ENCODE measurements at regions not wholly inside any gene's neighbourhood (a gene's known extent, or its start where the extent isn't known, plus 50 kb on each side); places are given as distances from the start of the nearest gene placed in this dataset.
"Not testable (repeated sequence)": the region's sequence is repeated elsewhere in the genome, so short reads cannot be mapped to it uniquely, and the experiment has no call there.

DNA sequence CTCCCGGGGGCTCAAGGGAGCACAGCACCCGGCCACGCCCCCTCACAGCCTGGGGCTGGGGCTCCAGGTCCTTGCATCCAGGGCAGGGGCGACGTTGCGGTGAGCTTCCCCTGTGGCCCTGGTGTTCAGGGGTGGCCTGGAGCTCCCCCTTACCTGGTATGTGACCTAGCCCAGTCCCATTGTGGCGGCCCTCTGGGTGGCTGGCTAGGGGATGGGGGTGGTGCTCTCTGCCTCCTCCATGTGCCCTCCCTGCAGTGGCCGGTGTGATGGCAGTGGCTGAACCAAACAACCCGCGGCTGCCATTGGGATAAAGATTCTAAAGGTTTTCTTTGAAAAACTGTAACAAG, 288.3 kb downstream of the RDH14 start:
- in situ Hi-C loops (cut with HindIII; ENCODE audit: low sequenced_read_pairs): no loop called here

DNA sequence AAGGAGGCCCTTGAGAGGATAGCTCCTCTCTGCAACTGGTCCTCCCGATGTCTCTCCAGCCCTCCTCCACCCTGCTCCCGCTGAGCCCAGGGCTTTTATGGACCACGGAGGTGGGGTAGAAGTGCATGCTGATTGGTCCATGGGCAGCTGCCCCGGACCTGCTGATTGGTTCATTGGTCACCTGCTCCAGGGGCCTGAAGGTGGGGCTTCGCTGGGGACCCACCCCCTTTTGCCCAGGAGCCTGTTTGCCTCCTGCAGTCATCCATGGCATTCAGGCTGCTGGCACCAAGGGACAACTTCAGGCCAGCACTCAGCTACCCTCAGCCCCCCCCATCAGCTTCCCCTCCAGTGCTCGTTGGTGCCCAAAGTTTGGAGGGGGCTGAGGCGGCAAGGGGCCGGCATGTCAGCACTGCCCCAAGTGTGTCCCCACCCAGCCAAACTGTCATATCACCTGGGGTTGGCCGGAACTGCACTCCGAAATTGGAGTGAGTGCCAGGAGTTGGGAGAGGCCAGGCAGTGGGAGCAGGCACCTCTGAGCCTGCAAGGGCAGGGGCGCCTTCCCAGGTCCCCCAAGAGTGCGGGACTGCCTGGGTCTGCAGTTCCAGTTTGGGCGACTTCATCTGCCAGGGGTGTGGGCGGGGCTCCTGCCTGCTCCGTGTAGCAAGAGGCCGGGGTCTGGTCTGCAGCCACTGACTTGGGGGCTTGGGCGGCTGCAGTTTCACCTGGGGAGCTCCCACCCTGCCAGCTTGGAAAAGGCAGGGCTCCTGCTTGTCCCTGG, 288.9 kb downstream of the RDH14 start:
- in situ Hi-C loops (cut with HindIII; ENCODE audit: low sequenced_read_pairs): no loop called here

DNA sequence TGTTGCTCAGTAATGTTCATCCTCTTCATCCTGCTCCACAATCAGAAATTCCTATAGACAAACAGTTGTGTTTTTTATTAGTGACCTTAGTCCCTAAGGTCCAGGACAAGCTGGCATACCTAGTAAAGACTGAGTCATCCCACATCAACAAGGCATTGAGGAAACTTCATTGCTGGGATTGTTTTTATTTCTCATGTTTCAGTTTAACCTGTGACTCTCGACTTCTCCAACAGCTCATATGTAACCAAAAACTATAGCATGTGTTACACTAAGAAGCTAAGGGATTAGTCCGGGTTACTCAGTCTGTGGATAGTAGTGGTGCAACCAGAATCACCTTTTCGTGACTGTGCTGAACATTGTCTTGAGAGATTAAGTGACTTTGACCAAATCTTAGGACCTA, 292.1 kb downstream of the RDH14 start:
- in situ Hi-C loops (cut with HindIII; ENCODE audit: low sequenced_read_pairs): no loop called here

DNA sequence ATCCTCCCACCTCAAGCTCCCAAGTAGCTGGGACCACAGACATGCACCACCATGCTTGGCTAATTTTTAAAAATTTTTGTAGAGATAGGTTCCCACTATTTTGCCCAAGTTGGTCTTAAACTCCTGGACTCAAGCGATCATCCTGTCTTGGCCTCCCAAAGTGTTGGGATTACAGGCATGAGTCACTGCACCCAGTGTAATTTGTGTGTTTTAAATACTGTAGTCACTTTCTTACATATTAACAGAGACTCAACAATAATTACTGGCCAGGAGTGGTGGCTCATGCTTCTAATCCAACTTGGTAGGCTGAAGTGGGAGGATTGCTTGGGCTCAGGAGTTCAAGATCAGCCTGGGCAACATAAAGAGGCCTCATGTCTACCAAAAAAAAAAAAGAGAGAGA, 293.0 kb downstream of the RDH14 start:
- in situ Hi-C loops (cut with HindIII; ENCODE audit: low sequenced_read_pairs): no loop called here

DNA sequence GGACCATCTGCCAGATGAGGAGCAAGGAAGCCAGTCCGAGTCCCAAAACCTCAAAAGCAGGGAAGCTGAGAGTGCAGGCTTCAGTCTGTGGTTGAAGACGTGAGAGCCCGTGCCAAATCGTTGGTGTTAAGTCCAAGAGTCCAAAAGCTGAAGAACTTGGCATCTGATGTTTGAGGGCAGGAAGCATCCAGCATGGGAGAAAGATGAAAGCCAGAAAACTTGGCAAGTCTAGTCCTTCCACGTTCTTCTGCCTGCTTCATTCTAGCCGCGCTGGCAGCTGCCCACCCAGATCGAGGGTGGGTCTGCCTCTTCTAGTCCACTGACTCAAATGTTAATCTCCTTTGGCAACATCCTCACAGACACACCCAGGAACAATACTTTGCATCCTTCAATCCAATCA, 293.8 kb downstream of the RDH14 start:
- in situ Hi-C loops (cut with HindIII; ENCODE audit: low sequenced_read_pairs): not testable (repeated sequence)

DNA sequence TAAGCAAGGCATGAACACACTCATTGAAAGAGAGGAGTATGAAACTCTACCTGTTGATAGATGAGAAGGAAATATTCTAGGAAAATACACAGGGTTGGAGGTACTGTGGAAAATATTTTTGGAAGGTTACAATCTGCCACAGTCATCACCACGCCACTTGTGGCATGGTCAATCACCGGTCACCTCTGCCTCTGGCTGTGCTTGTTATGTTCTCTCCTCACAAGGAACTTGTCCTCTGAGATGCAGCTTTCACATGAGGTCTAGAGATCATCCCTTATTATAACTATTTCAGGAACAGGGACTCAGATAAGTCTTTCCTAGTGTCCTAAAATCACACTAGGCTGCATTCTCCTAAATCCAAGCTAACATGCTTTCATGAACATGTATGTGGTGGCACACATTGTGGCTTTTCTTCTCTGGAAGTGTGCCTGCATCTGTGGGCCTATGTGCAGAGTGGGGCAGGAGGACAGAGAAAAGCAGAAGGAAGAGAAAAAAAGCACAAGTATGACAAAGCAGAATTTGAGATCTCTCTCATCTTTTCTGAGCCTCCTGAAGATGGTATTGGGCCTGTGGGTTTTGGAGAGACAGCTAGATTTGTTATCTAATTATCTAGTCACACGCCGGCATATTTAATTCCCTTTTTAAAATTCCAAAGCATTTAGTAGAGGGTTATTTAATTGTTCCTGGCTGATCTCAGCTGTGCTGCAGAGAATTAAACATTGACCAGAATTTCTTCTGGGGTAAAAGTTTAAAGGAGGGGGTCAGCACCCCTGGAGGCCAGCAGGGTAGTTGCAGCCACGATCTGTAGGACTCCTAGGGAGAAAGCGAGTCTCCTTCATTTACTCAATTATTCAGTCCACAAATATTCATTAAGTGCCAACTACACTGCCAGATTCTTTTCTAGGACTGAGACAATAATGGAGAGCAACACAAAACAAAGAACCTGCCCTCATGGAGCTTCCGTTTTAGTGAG, 294.6 kb downstream of the RDH14 start:
- in situ Hi-C loops (cut with HindIII; ENCODE audit: low sequenced_read_pairs): no loop called here

DNA sequence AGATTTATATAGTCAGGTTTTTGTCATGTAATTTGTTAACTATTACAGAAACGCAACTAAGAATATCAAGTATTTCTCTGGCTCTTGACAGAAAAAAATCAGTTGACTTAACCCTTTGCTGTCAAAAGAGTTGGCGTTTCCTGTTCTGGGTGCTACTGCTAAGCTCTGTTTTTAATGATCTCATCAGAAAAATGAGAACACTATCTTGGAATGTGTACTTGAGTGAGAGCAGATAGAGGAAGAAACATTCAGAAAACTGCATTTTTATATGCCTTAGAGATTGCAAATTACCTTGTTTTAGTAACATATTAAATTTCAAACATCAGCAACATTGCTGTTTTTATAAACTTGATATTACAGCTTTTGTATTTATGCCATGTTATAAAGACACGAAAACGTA, 297.9 kb downstream of the RDH14 start:
- in situ Hi-C loops (cut with HindIII; ENCODE audit: low sequenced_read_pairs): no loop called here

DNA sequence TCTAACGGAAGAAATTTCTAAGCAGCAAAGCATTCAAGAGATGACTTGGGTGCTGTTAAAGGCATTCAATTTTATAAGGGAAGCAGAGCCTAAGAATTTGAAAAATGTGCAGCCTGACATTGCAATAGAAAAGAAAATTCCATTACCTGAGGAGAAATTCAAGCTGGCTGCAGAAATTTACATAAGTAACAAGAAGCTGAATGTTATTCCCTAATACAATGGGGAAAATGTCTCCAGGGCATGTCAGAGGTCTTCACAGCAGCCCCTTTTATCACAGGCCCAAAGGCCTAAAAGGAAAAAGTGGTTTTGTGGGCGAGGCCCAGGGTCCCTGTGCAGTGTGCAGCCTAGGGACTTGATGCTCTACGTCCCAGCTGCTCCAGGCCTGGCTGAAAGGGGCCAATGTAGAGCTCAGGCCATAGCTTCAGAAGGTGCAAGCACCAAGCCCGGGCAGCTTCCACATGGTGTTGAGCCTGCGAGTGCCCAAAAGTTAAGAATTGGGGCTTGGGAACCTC, 306.7 kb downstream of the RDH14 start:
- in situ Hi-C loops (cut with HindIII; ENCODE audit: low sequenced_read_pairs): no loop called here

DNA sequence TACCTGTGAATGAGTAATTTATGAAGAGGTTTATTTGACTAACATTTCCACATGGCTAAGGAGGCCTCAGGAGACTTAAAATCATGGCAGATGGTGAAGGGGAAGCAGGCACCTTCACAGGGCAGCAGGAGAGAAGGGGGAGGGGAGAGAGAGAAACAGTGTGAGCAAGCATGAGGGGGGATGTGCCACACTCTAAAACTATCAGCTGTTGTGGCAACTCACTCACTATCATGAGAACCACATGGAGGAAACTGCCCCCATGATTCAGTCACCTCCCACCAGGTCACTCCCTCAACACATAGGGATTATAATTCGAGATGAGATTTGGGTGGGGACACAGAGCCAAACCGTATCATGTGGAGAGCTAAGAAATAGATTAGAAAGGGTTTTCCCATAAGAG, 309.0 kb downstream of the RDH14 start:
- in situ Hi-C loops (cut with HindIII; ENCODE audit: low sequenced_read_pairs): no loop called here

DNA sequence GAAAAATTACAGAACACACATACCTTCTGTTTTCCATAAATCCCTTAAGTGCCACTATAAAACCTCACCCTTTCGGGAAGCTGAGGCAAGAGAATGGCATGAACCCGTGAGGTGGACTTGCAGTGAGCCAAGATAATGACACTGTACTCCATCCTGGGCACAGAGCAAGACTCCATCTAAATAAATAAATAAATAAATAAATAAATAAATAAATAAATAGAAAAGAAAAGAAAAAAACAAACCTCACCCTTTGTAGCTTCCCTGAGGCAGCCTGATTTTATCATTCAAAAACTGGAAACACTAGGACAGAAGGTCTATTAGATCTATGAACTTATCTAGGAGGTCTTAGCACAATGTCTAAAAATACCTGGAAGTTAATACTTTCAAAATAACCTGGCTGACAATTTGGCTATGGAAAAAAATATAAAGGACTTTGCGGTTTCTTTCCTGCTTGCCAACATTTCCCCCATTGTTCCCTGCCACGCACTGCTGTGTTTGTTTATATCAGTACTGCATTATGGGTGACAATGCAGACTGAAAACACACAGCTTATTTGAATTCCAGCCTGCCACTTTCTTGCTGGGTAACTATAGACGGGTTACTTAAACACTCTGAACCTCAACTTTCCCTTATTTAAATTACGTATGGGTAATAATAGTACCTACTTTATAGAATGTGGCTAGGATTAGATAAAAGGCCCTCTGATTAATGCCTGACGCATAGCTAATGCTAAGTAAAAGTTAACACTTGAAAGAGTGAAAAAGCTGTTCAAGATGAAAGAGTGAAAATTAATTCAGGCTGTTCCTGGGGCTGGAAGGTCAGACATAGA, 313.0 kb downstream of the RDH14 start:
- in situ Hi-C loops (cut with HindIII; ENCODE audit: low sequenced_read_pairs): no loop called here

DNA sequence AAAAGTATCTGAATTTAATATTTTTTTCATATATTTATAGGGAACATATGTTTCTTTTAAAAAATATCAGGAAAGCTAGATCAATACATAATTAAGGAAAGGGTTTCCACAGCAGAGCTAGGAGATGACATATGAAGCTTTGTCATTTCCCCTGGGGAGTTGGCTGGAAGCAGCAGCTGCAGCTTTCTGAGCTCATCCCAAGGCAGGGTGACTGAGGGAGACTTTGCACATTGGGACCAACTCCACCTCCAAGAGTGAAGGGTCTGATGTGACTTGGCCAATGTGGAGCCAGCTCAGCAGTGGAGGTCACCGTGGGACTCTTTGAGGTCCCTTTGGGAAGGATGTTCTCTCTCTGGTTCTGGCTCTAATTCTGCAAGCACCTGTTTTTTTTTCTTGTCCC, 315.1 kb downstream of the RDH14 start:
- in situ Hi-C loops (cut with HindIII; ENCODE audit: low sequenced_read_pairs): no loop called here

DNA sequence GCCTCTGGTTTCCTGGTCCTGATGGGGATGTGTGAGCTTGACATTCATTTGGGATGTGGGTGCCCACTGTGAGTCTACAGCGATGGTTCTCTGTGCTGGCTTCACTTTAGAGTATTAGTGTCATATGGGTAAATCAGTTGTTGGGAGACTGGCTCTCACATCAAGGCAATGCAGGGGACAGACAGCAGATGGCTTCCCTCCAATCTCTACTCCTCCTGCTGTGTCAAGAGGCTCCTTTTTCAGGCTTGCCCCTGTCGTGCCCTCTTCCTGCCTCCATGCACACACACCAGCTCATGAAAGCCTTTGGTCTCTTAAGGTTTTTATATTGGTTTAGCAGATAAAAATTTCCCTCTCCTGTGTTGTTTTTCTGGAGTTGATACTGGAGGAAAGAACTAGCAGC, 315.6 kb downstream of the RDH14 start:
- in situ Hi-C loops (cut with HindIII; ENCODE audit: low sequenced_read_pairs): no loop called here

DNA sequence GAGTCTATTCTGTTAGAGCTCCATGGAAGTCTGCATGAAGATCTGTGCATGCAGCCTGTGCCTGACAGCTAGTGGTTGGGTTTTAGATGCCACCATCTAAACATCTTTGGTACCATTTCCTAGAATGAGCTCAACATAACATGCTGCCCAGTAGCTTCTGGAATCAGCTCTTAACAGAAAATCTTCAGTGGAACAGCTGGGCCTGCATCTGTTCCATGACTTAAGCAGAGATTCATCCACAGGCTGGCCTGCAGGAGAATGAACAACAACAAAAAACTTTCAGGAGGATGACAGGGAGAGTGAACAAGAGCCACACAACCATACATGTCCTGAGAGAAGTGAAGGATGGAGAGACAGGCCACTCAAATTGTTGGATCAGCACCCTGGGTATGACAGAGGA, 316.6 kb downstream of the RDH14 start:
- in situ Hi-C loops (cut with HindIII; ENCODE audit: low sequenced_read_pairs): no loop called here

DNA sequence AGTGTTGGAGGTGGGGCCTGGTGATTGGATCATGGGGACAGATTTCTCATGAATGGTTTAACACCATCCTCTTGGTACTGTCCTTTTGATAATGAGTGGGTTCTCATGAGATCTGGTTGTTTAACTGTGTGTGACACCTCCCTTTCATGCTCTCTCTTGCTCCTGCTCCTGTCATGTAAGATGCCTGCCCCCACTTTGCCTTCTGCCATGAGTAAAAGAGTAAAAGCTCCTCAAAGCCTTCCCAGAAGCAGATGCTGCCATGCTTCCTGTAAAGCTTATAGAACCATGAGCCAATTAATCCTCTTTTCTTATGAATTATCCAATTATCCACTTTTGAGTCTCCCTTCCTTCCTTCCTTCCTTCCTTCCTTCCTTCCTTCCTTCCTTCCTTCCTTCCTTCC, 317.7 kb downstream of the RDH14 start:
- in situ Hi-C loops (cut with HindIII; ENCODE audit: low sequenced_read_pairs): no loop called here

DNA sequence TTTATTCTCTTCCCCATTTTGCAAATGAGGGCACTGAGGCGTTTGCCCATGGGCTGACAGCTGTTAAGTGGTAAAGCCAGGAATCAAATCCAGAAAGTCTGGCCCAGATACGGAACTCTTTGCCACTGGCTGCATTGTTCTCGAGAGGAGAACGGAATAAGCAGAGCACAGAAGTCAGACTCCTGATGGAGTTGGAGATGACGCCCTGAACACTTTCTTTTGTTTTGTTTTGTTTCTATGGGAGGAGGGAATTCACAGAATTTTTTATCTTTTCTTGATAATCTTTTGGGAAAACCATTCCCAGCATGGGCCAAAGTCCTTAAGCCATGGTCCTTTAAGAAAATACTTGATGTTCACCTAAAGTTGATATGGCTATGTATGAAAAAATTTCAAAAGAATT, 322.2 kb downstream of the RDH14 start:
- in situ Hi-C loops (cut with HindIII; ENCODE audit: low sequenced_read_pairs): no loop called here

DNA sequence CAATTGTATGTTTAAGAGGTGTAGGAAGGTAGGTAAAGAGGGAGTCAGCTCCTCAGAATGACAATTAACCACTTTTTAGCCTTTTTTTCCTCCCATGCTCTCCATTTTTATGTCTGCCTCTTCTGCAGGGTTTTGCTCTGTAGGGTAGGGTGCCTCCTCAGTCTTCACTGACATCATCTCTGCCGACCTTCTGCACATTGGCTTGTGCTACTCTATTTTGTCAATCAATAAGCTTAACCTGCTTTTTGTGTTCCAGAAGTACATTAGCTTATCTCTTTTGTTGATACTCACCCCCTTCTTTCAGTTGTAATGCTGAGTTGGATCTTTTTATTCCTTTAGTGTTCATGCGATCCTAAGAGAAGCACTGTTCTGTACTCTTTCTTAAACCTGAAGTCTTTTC, 323.2 kb downstream of the RDH14 start:
- in situ Hi-C loops (cut with HindIII; ENCODE audit: low sequenced_read_pairs): no loop called here

DNA sequence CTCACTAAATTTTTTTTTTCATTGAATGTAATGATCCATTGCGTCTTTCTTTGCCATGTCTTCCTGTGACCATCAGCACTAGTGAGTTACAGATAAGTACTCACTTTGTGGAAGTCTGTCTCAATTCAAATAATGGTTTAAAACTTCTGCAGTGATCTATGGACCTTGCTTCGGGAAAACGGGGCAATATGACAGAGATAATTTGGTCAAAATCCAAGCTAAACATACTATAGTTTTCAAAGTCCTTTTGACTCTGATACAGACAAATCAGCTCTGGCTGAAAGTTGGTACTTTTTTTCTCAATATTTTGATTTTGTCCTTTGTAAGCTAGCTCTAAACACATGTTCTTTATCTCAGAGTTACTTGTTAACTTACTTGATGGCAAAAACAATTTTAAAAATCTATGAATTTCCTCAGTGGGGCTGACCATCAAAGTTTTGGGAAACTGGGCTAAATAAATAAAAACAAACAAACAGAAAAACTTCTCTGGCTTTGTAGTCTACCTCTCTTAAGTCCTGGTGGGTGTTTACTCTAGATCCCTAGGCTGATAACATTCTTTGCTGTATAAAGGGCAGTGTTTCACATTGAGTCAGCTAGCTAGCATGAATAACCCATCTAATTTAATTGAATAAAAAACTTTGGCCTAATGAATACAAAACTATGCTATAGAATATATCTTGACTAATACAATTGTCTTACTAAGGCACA, 327.6 kb downstream of the RDH14 start:
- in situ Hi-C loops (cut with HindIII; ENCODE audit: low sequenced_read_pairs): no loop called here

DNA sequence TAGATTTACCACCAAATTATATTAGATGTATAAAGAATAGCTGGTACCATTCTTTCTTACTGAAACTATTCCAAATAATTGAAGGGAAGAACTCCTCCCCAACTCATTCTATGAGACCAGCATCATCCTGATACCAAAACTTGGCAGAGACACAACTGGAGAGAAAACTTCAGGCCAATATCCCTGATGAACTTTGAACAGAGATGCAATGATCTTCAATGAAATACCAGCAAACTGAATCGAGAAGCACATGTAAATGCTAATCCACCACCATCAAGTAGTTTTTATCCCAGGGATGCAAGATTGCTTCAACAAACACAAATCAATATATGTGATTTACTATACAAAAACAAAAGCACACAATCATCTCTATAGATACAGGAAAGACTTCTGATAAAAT, 329.8 kb downstream of the RDH14 start:
- in situ Hi-C loops (cut with HindIII; ENCODE audit: low sequenced_read_pairs): no loop called here

DNA sequence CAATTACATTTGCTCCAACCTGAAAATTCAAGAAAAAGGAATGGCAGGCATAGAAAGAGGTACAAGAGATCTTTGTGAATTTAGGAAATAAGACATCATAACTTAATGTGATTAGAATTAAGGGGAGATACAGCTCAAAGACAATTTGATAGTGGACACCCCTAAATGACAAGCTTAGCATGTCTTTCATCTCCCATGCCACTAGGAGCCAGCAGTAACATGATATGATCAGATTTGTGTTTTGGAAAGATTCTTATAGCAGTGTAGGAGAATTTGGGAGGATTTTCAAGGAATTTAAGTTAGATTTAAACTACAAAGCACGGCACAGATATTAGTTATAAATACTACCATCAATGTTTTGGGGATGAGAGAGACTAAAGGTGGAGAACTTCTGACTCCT, 340.8 kb downstream of the RDH14 start:
- in situ Hi-C loops (cut with HindIII; ENCODE audit: low sequenced_read_pairs): no loop called here

DNA sequence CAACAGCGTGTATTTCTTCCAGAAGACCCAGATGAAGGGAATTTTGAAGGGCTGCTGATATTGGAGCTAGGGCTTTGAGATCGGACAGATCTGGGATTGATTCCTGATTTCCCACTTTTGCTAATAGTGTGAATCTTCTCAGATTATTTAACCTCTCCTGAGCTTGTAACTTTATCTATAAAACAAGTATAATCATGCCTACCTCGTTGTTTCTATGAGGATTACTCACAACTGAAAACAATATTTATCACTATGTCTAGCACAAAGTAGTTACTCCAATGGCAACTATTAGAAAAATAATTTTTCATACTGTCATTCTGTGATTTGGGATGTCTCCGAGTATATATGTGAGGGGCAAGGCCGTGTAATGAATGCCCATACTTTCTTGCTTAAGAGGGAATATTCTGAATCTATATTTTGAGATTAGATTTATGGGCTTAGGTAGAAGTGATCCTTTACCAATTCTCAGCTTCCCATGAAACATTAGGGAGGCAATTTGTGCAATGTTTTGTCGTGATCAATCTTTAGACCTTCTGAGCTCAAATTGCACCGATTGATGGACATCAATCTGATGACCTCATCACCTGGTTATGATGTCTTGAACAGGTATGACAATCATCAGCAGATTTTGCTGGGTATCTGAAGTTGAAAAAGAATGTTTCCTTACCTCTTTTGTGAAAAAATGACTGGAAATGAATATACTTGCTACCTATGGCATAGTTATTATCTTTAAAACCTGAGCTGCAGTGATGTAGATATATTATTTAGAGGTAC, 339.9 kb downstream of the KCNS3 start:
- in situ Hi-C loops (cut with HindIII; ENCODE audit: low sequenced_read_pairs): no loop called here
